ENCODE measurements at regions not wholly inside any gene's neighbourhood (a gene's known extent, or its start where the extent isn't known, plus 50 kb on each side); places are given as distances from the start of the nearest gene placed in this dataset.
"Not testable (repeated sequence)": the region's sequence is repeated elsewhere in the genome, so short reads cannot be mapped to it uniquely, and the experiment has no call there.

DNA sequence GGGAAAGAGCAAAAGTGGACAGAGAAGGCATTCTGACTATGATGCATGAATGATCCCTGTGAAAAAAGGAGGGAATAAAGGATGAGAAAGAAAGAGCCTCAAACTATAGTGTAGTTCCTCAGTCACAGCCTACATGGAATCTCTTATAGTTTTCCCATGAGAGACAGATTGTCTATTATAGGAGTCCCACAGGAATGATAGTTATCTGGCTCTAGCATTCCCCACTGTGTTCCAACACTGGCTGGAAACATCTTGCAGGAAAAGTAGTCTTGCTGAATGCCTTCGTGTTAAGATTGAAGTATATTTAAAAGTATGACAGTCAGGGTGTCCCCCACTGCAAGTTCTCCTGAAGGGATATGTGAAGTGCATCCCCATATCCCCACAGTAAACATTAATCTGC lies 641.5 kb upstream of the NECTIN3 start:
- DNase-seq (ENCODE audit: extremely low spot score): no peak
- CTCF ChIA-PET: no interaction called here
- POLR2A ChIA-PET: no interaction called here
- TF ChIP-seq, protein P1, sequence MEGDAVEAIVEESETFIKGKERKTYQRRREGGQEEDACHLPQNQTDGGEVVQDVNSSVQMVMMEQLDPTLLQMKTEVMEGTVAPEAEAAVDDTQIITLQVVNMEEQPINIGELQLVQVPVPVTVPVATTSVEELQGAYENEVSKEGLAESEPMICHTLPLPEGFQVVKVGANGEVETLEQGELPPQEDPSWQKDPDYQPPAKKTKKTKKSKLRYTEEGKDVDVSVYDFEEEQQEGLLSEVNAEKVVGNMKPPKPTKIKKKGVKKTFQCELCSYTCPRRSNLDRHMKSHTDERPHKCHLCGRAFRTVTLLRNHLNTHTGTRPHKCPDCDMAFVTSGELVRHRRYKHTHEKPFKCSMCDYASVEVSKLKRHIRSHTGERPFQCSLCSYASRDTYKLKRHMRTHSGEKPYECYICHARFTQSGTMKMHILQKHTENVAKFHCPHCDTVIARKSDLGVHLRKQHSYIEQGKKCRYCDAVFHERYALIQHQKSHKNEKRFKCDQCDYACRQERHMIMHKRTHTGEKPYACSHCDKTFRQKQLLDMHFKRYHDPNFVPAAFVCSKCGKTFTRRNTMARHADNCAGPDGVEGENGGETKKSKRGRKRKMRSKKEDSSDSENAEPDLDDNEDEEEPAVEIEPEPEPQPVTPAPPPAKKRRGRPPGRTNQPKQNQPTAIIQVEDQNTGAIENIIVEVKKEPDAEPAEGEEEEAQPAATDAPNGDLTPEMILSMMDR (IDR thresholded peaks at IDR 0.05; ENCODE audit: control extremely low read depth, extremely low read depth, low read depth, missing control alignments): no peak

DNA sequence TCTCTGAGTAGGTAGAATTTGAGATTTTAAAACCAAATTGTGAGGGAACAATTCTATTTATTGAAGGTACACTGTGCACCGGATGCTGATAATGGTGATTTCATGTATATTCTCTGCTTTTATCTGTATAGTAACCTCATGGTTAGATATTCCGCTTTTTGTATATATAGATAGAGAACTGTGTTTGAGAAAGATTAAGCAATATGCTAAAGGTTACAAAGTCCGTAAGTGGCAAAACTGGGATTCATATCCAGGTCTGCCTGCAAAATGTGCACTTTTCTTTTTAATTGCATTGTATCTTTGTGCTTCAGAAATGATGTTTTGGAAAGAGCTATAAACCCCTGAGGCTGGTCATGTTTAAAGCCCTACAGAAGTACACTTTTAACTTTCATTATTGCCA lies 635.4 kb upstream of the NECTIN3 start:
- ChIA-PET CTCF (interaction anchor here (0.7 kb wide), 1 partner anchor 23 kb away, joined by 3 read pairs; no protein-coding TSS in a partner anchor), POLR2A (no interaction called here)
- TF ChIP-seq, protein P1 (IDR thresholded peaks at IDR 0.05; ENCODE audit: control extremely low read depth, extremely low read depth, low read depth, missing control alignments): no peak
- DNase-seq (ENCODE audit: extremely low spot score): no peak

DNA sequence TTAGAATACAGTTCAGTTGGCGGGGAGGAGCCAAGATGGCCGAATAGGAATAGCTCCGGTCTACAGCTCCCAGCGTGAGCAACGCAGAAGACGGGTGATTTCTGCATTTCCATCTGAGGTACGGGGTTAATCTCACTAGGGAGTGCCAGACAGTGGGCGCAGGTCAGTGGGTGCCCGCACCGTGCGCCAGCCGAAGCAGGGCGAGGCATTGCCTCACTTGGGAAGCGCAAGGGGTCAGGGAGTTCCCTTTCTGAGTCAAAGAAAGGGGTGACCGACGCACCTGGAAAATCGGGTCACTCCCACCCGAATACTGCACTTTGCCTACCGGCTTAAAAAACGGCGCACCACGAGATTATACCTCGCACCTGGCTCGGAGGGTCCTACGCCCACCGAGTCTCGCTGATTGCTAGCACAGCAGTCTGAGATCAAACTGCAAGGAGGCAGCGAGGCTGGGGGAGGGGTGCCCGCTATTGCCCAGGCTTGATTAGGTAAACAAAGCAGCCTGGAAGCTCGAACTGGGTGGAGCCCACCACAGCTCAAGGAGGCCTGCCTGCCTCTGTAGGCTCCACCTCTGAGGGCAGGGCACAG lies 631.5 kb upstream of the NECTIN3 start:
- POLR2A ChIA-PET; DNase-seq (ENCODE audit: extremely low spot score); CTCF ChIA-PET: not testable (repeated sequence)

DNA sequence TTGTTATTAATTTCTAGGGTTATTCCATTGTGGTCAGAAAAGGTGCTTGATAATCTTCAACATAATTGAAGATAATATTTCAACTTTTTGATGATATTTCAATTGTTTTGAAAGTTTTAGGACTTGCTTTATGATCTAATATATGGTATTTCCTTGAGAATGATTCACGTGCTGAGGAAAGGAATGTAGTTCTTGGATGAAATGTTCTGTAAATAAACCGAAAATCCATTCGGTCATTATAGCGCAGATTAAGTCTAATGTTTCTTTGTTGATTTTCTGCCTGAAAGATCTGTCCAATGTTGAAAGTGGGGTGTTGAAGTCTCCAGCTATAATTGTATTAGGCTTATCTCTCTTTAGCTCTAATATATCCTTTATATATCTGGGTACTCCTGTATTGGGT lies 617.5 kb upstream of the NECTIN3 start:
- ChIA-PET POLR2A (no interaction called here), CTCF (no interaction called here)
- DNase-seq (ENCODE audit: extremely low spot score): no peak
- TF ChIP-seq, protein P1 (IDR thresholded peaks at IDR 0.05; ENCODE audit: control extremely low read depth, extremely low read depth, low read depth, missing control alignments): no peak

DNA sequence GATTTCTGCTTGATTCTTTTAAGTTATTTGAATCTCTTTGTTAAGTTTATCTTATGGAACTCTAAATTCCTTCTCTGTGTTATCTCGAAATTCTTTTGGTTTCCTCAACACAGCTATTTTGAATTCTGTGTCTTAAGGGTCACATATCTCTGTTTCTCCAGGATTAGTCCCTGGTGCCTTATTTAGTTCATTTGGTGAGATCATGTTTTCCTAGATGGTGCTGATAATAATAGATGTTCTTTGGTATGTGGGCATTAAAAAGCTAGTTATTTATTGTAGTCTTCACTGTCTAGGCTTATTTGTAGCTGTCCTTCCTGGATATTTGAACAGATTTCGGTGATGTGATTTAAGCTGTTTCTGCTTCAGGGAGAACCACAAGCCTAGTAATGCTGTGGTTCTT lies 615.6 kb upstream of the NECTIN3 start:
- TF ChIP-seq, protein P1 (IDR thresholded peaks at IDR 0.05; ENCODE audit: control extremely low read depth, extremely low read depth, low read depth, missing control alignments): no peak
- POLR2A ChIA-PET: no interaction called here
- CTCF ChIA-PET: interaction anchor here (1.3 kb wide), 1 partner anchor 18 kb away, joined by 4 read pairs; no protein-coding TSS in a partner anchor
- no peak for DNase-seq (ENCODE audit: extremely low spot score)

- ChIA-PET POLR2A (no interaction called here), CTCF (interaction anchor here (1.3 kb wide), 1 partner anchor 17 kb away, joined by 4 read pairs; no protein-coding TSS in a partner anchor)
- no peak for DNase-seq (ENCODE audit: extremely low spot score)
- TF ChIP-seq, protein P1 (IDR thresholded peaks at IDR 0.05; ENCODE audit: control extremely low read depth, extremely low read depth, low read depth, missing control alignments): no peak
These were observed 615.0 kb upstream of the NECTIN3 start for GRCh38 chr3:110456438-110457138.

GRCh38 chr3:110457508-110457907 lies 614.1 kb upstream of the NECTIN3 start:
- ChIA-PET CTCF (no interaction called here), POLR2A (no interaction called here)
- DNase-seq (ENCODE audit: extremely low spot score): no peak
- TF ChIP-seq, protein P1 (IDR thresholded peaks at IDR 0.05; ENCODE audit: control extremely low read depth, extremely low read depth, low read depth, missing control alignments): no peak

Measured in GM10248 (cell line).